Myocyte (in vitro differentiated cells): ENCODE measurements at regions not wholly inside any gene's neighbourhood (a gene's known extent, or its start where the extent isn't known, plus 50 kb on each side); places are given as distances from the start of the nearest gene placed in this dataset.
A peak's percentile ranks its signal among the peaks of the same experiment; 100 is the strongest.

Source experiments
- DNase-seq: peaks from one replicate; pipeline ENCODE4 v3.0.0-alpha.2; 2012; ENCODE audit warnings: low read depth

GRCh38 chr20:40494248-40494647 lies 194.8 kb downstream of the MAFB start:
- no peak for DNase-seq

- DNase-seq: no peak
These were observed 195.5 kb downstream of the MAFB start for GRCh38 chr20:40493549-40493948.

GRCh38 chr20:40493071-40493470 lies 196.0 kb downstream of the MAFB start:
- DNase-seq: no peak

GRCh38 chr20:40491009-40491590 lies 197.9 kb downstream of the MAFB start:
- no peak for DNase-seq

GRCh38 chr20:40489886-40490285 lies 199.2 kb downstream of the MAFB start:
- peak; percentile 18 for DNase-seq

- DNase-seq: no peak
These were observed 200.6 kb downstream of the MAFB start for GRCh38 chr20:40488401-40488800.

- no peak for DNase-seq
These were observed 202.7 kb downstream of the MAFB start for GRCh38 chr20:40486297-40486696.

- DNase-seq: no peak
These were observed 207.1 kb downstream of the MAFB start for GRCh38 chr20:40481743-40482458.

GRCh38 chr20:40481337-40481736 lies 207.7 kb downstream of the MAFB start:
- no peak for DNase-seq

- DNase-seq: no peak
These were observed 211.2 kb downstream of the MAFB start for GRCh38 chr20:40477805-40478204.

- DNase-seq: no peak
These were observed 212.6 kb downstream of the MAFB start for GRCh38 chr20:40476461-40476860.

GRCh38 chr20:40472905-40473304 lies 216.1 kb downstream of the MAFB start:
- no peak for DNase-seq

GRCh38 chr20:40471261-40471629 lies 217.8 kb downstream of the MAFB start:
- no peak for DNase-seq

GRCh38 chr20:40470445-40471260 lies 218.4 kb downstream of the MAFB start:
- DNase-seq: peak; percentile 17

- no peak for DNase-seq
These were observed 220.3 kb downstream of the MAFB start for GRCh38 chr20:40468759-40469158.

GRCh38 chr20:40467703-40468411 lies 221.2 kb downstream of the MAFB start:
- no peak for DNase-seq

- no peak for DNase-seq
These were observed 222.0 kb downstream of the MAFB start for GRCh38 chr20:40467067-40467466.

- DNase-seq: no peak
These were observed 224.3 kb downstream of the MAFB start for GRCh38 chr20:40464731-40465208.

- no peak for DNase-seq
These were observed 225.9 kb downstream of the MAFB start for GRCh38 chr20:40463171-40463570.

- no peak for DNase-seq
These were observed 226.5 kb downstream of the MAFB start for GRCh38 chr20:40462566-40462965.

- DNase-seq: no peak
These were observed 229.7 kb downstream of the MAFB start for GRCh38 chr20:40459299-40459698.

- DNase-seq: no peak
These were observed 231.6 kb downstream of the MAFB start for GRCh38 chr20:40457404-40457803.
